ENCODE measurements at regions not wholly inside any gene's neighbourhood (a gene's known extent, or its start where the extent isn't known, plus 50 kb on each side); places are given as distances from the start of the nearest gene placed in this dataset.
"Not testable (repeated sequence)": the region's sequence is repeated elsewhere in the genome, so short reads cannot be mapped to it uniquely, and the experiment has no call there.

GRCh38 chr9:22227986-22228385 is 218.6 kb upstream of the DMRTA1 start:
- H3K4me3 ChIP-seq (ENCODE audit: low read depth, low read length), result no peak overlapping the region
- no peak for TF ChIP-seq CTCF (IDR thresholded peaks at IDR 0.05; ENCODE audit: borderline replicate concordance, insufficient read depth, low read depth, low read length)

DNA sequence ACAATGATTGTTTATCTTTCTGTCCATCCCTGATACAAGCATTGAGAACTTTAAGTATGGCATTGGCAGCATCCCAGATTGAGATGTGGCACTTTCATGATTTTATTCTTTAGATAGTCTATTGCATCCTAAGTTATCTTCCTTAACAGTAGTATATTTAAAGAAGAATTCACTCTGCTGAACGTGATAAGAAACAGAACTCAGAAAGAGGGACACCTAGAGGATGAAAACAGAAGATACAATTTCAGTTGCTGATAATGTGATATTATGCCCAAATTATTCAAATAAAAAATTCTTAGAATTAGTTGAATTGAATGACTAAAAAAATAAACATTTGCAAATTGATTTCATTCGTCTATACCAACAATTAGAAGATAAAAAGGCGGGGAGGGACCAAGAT is 218.1 kb upstream of the DMRTA1 start:
- no peak overlapping the region for H3K4me3 ChIP-seq (ENCODE audit: low read depth, low read length)
- no peak for TF ChIP-seq CTCF (IDR thresholded peaks at IDR 0.05; ENCODE audit: borderline replicate concordance, insufficient read depth, low read depth, low read length)

- no peak overlapping the region for H3K4me3 ChIP-seq (ENCODE audit: low read depth, low read length)
- TF ChIP-seq CTCF (IDR thresholded peaks at IDR 0.05; ENCODE audit: borderline replicate concordance, insufficient read depth, low read depth, low read length), result no peak
These were observed 217.6 kb upstream of the DMRTA1 start for GRCh38 chr9:22229069-22229468.

GRCh38 chr9:22231309-22231708 is 215.3 kb upstream of the DMRTA1 start:
- not testable (repeated sequence) for H3K4me3 ChIP-seq (ENCODE audit: low read depth, low read length)

GRCh38 chr9:22232971-22233370 is 213.7 kb upstream of the DMRTA1 start:
- TF ChIP-seq CTCF (IDR thresholded peaks at IDR 0.05; ENCODE audit: borderline replicate concordance, insufficient read depth, low read depth, low read length), result no peak
- H3K4me3 ChIP-seq (ENCODE audit: low read depth, low read length), result no peak overlapping the region

- TF ChIP-seq CTCF (IDR thresholded peaks at IDR 0.05; ENCODE audit: borderline replicate concordance, insufficient read depth, low read depth, low read length), result no peak
- no peak overlapping the region for H3K4me3 ChIP-seq (ENCODE audit: low read depth, low read length)
These were observed 208.9 kb upstream of the DMRTA1 start for GRCh38 chr9:22237497-22238363.

GRCh38 chr9:22238809-22239684 is 207.6 kb upstream of the DMRTA1 start:
- 0 out of 2 replicates have a peak, but pooled peaks have one; percentile 23 for TF ChIP-seq CTCF (IDR thresholded peaks at IDR 0.05; ENCODE audit: borderline replicate concordance, insufficient read depth, low read depth, low read length)
- H3K4me3 ChIP-seq (ENCODE audit: low read depth, low read length), result no peak overlapping the region
